ENCODE measurements at regions not wholly inside any gene's neighbourhood (a gene's known extent, or its start where the extent isn't known, plus 50 kb on each side); places are given as distances from the start of the nearest gene placed in this dataset.

- TF ChIP-seq ZNF462 (CRISPR knock-in tag; IDR thresholded peaks at IDR 0.05) (no peak), ZNF331 (CRISPR knock-in tag; IDR thresholded peaks at IDR 0.05; ENCODE audit: low read depth) (no peak), JUNB (IDR thresholded peaks at IDR 0.05; ENCODE audit: unreplicated experiment) (no peak), REST (IDR thresholded peaks at IDR 0.05; ENCODE audit: unreplicated experiment) (no peak), CTCF (conservative IDR thresholded peaks at IDR 0.05; ENCODE audit: low read depth in 2 of 2) (no peak), NANOG (IDR thresholded peaks at IDR 0.05; ENCODE audit: borderline replicate concordance) (no peak), ZNF114 (CRISPR knock-in tag; IDR thresholded peaks at IDR 0.05) (no peak), CREB1 (CRISPR knock-in tag; IDR thresholded peaks at IDR 0.05; ENCODE audit: low read depth) (no peak)
Observed at GRCh38 chr11:128018692-128019091, 568.7 kb downstream of the ETS1 start (continued).

All from GM23338 (cell line).